ENCODE measurements at regions not wholly inside any gene's neighbourhood (a gene's known extent, or its start where the extent isn't known, plus 50 kb on each side); places are given as distances from the start of the nearest gene placed in this dataset.
A peak's percentile ranks its signal among the peaks of the same experiment; 100 is the strongest.

DNA sequence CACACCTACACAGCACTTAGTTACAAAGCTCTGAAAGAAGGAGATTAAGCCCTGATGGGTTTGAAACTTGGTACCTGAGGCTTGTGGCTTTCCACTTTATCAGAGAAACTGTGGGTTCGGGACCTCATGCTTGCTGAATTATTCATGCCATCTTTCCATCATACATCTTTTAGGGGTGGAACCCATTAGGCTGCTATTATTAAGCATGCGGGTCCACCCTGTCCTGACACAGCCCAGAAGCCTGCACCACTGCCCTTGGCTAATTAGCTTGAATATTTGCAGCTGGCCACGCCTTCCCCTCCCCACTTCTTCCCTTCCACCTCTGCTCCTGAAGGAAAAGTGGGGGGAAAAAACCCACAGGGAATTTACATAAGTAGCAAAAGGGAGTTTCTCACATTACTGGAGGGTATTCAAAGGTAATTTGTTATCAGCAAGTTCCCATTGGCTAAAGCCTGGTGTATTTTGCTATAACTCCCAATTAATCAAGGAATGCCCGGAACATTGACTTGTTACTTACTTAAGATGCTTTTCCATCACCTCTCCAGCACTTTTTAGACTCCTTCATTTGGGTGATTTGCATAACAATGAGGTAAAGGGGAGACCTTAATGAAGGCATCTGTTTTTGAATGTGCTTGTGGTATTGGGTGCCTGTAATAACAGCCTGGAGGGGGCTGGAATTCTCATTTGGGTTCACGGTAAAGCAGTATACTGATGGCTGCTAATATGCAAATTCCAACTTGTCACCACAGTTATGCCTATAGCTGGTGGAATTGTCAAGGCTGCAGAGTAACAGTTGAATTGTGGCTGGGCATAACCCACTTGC lies 231.7 kb upstream of the GATB start:
- no peaks in the 10 kb centered on the region for H3K36me3 ChIP-seq
- no peak for DNase-seq
- peaks cover 0 to 7% (median 0%) of the 10 kb centered on the region in 8 donors for H3K9me3 ChIP-seq
- WGBS, 5 donors: 72 to 91% (median 86%) methylated on average over 5 of the region's 5 CpGs
- intact Hi-C loops (cut with DNase I; ENCODE audit: low total_unique reads): no loop called here
- no peak for TF ChIP-seq POLR2A (IDR thresholded peaks at IDR 0.05)
- no peak for TF ChIP-seq POLR2AphosphoS5 (IDR thresholded peaks at IDR 0.05)
- TF ChIP-seq CTCF (IDR thresholded peaks at IDR 0.05 in 8 of 11, conservative IDR thresholded peaks at IDR 0.05 in 3 of 11): no peak
- no peaks in the 10 kb centered on the region for H3K27me3 ChIP-seq (replicated peaks in 1 of 7)
- no peak overlapping the region for H3K4me3 ChIP-seq
- peaks cover 6 to 34% (median 16%) of the 10 kb centered on the region in 6 donors for H3K4me1 ChIP-seq
- H3K27ac ChIP-seq: no peak overlapping the region

DNA sequence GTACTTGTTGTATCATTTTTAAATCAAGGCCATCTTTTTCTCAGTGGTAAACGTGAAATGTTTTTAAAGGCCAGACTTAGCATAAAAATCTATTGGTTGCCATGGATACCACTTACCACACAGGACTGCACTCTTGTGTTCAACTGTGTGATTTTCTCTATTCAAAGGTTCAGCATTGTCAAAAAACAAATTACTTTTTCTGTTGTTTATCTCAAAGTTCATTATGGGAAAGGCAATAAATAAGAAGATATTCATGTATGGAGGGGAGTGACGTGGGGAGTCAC lies 231.0 kb upstream of the GATB start:
- WGBS, 5 donors: 31 to 79% (median 59%) methylated on average over 2 of the region's 2 CpGs
- peak overlapping the region in 4 of 8 donors; percentile 43 to 59 (median 50) for H3K27ac ChIP-seq
- intact Hi-C loops (cut with DNase I; ENCODE audit: low total_unique reads): no loop called here

DNA sequence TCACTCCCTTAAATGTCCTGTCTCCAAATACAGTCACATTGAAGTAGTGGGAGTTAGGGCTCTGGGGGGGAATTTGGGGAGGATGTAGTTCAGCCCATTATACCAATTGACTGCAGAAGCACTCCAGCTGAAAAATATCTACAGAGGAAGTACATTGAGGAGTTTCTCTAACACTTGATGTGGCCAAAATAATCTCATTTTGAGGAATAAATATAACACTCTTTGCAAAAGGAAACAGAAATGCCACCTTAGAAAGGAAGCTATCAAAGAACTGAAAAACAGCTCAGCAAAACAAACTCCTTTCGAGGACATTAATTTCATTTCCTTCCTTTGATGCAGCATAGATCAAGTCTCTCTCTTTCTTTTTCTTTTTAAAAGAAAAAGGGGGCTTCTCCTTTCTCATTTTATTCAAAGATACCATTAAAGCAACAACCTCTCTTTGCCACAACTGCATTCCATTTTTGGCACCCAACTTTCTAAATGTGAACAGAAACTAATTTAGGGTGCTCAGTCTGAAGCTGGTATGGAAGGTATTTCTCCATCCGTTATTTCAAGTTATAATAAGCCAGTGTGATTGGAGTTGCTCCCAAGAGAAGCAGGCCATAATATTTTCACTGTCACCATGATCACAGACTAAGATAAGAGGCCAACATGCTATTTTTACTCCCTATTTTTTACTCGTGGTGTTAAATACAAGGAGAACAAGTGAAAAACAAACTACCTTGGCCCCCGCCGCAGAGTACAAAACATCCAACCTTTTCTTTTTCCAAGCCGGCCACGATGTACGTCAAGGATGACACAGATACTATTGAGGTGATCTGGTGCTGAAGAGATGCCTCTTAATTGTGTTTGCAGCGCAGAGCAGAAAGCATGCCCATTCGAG lies 230.4 kb upstream of the GATB start:
- peak overlapping the region in 6 of 8 donors; percentile 8 to 59 (median 45) for H3K27ac ChIP-seq
- 58 to 66% (median 63%) methylated on average over 10 of the region's 10 CpGs for WGBS, 5 donors
- no peak overlapping the region for H3K4me3 ChIP-seq
- no peak for DNase-seq
- H3K4me1 ChIP-seq: peaks cover 6 to 34% (median 16%) of the 10 kb centered on the region in 6 donors
- H3K9me3 ChIP-seq: peaks cover 0 to 7% (median 0%) of the 10 kb centered on the region in 8 donors
- no peaks in the 10 kb centered on the region for H3K36me3 ChIP-seq
- H3K27me3 ChIP-seq (replicated peaks in 1 of 7): no peaks in the 10 kb centered on the region
- TF ChIP-seq POLR2A (IDR thresholded peaks at IDR 0.05): no peak
- no peak for TF ChIP-seq POLR2AphosphoS5 (IDR thresholded peaks at IDR 0.05)
- no peak for TF ChIP-seq CTCF (IDR thresholded peaks at IDR 0.05 in 8 of 11, conservative IDR thresholded peaks at IDR 0.05 in 3 of 11)
- intact Hi-C loops (cut with DNase I; ENCODE audit: low total_unique reads): no loop called here

More for the DNA sequence above, 231.0 kb upstream of the GATB start:
- peaks cover 6 to 34% (median 16%) of the 10 kb centered on the region in 6 donors for H3K4me1 ChIP-seq
- H3K36me3 ChIP-seq: no peaks in the 10 kb centered on the region
- TF ChIP-seq CTCF (IDR thresholded peaks at IDR 0.05 in 8 of 11, conservative IDR thresholded peaks at IDR 0.05 in 3 of 11) (no peak), POLR2AphosphoS5 (IDR thresholded peaks at IDR 0.05) (no peak), POLR2A (IDR thresholded peaks at IDR 0.05) (no peak)
- no peaks in the 10 kb centered on the region for H3K27me3 ChIP-seq (replicated peaks in 1 of 7)
- no peak for DNase-seq
- no peak overlapping the region for H3K4me3 ChIP-seq
- H3K9me3 ChIP-seq: peaks cover 0 to 7% (median 0%) of the 10 kb centered on the region in 8 donors

DNA sequence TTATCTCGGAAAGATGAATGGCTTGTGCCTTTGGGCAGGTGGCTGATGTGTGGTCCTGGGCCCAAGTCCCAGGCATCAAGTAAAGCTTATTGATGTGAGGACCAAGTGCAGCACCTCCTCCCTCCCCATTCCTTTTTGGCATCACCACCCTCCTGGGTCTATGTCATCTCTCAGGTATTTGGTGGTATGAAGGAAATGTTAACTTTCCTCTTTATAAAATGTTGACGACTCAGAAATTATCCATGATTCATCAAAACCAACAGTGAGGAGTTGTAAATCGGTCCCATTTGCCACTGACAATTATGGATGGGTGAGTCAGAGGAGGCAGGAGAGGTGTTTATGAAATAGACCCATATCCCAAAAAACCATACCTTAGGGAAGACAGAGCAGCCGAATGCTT lies 229.4 kb upstream of the GATB start:
- peaks cover 0 to 7% (median 0%) of the 10 kb centered on the region in 8 donors for H3K9me3 ChIP-seq
- WGBS, 5 donors: 88 to 93% (median 90%) methylated on average over 4 of the region's 4 CpGs
- peak overlapping the region in 5 of 8 donors; percentile 8 to 47 (median 41) for H3K27ac ChIP-seq
- intact Hi-C loops (cut with DNase I; ENCODE audit: low total_unique reads): no loop called here
- no peak overlapping the region for H3K4me3 ChIP-seq
- no peak for TF ChIP-seq POLR2A (IDR thresholded peaks at IDR 0.05)
- no peak for TF ChIP-seq POLR2AphosphoS5 (IDR thresholded peaks at IDR 0.05)
- no peaks in the 10 kb centered on the region for H3K36me3 ChIP-seq
- DNase-seq: no peak
- peaks cover 6 to 34% (median 16%) of the 10 kb centered on the region in 6 donors for H3K4me1 ChIP-seq
- H3K27me3 ChIP-seq (replicated peaks in 1 of 7): no peaks in the 10 kb centered on the region
